B cell (primary cell): ENCODE measurements at regions not wholly inside any gene's neighbourhood (a gene's known extent, or its start where the extent isn't known, plus 50 kb on each side); places are given as distances from the start of the nearest gene placed in this dataset.

Source experiments
- ATAC-seq: fragments of 200-7000 bp; cut with Tn5 transposase; one replicate; pipeline ENCODE4 v1.10.0; 2021; ENCODE audit warnings: low read depth, mild to moderate bottlenecking, moderate number of reproducible peaks, moderate library complexity
- CTCF ChIA-PET: fragments of 350-600 bp; sonication (Branson Sonifier 250); formaldehyde crosslinking; loops from one replicate; lab custom pipeline; 2021; ENCODE audit warnings: antibody characterized with exemption, inconsistent platforms; lab: Charles Lee
- POLR2A ChIA-PET: fragments of 350-600 bp; sonication (Branson Sonifier 250); formaldehyde crosslinking; loops from one replicate; lab custom pipeline; 2021; ENCODE audit warnings: antibody characterized with exemption; lab: Charles Lee
- DNase-seq: peaks from one replicate; pipeline ENCODE4 v3.0.0; 2013
- H2AFZ ChIP-seq: 2 replicates; pipeline ENCODE4 v1.6.1; 2012; ENCODE audit warnings: mild to moderate bottlenecking, low read depth, low read length; ENCODE audit not compliant: insufficient read depth, poor library complexity, severe bottlenecking
- H3K27ac ChIP-seq, 2 donors: 1 replicate in 1 of 2; 2 replicates in 1 of 2; pipeline ENCODE4 v1.5.1; 2012 to 2013; ENCODE audit warnings: low read length in 2 of 2, mild to moderate bottlenecking in 2 of 2, moderate library complexity in 1 of 2
- H3K27me3 ChIP-seq, 4 experiments: fragments of 200-600 bp in 1 of 4; sonication (generic) in 1 of 4; replicated peaks in 1 of 4; 1 replicate in 2 of 4; 2 replicates in 2 of 4; pipeline versions ENCODE4 v1.6.1 to v1.7.0; 2013 to 2016; ENCODE audit warnings: low read length in 3 of 4, mild to moderate bottlenecking in 2 of 4, mixed read lengths in 1 of 4, moderate library complexity in 1 of 4; ENCODE audit not compliant: insufficient read depth in 4 of 4, control insufficient read depth in 3 of 4; ENCODE audit errors: control extremely low read depth in 1 of 4
- H3K36me3 ChIP-seq, 2 experiments: replicated peaks in 1 of 2; 1 replicate in 1 of 2; 2 replicates in 1 of 2; pipeline versions ENCODE4 v1.6.1 to v1.7.1; 2013; ENCODE audit warnings: low read length in 1 of 2; ENCODE audit not compliant: insufficient read depth in 2 of 2, control insufficient read depth in 1 of 2; ENCODE audit errors: control extremely low read depth in 1 of 2, extremely low read depth in 1 of 2
- H3K4me1 ChIP-seq, 2 donors: fragments of 200-600 bp in 1 of 2; sonication (generic) in 1 of 2; 1 replicate in 1 of 2; 2 replicates in 1 of 2; pipeline versions ENCODE4 v1.5.1 to v1.6.1; 2013 to 2017; ENCODE audit warnings: low read length in 2 of 2; ENCODE audit not compliant: control insufficient read depth in 2 of 2, insufficient read depth in 2 of 2
- H3K4me2 ChIP-seq: replicated peaks from 2 replicates; pipeline ENCODE3; 2012; ENCODE audit warnings: mild to moderate bottlenecking, low read depth, low read length; ENCODE audit not compliant: poor library complexity, severe bottlenecking
- H3K4me3 ChIP-seq, 5 experiments: fragments of 200-600 bp in 1 of 5; sonication (generic) in 1 of 5; 1 replicate in 3 of 5; 2 replicates in 2 of 5; pipeline versions ENCODE4 v1.5.1 to v1.7.0; 2011 to 2016; ENCODE audit warnings: low read length in 4 of 5, mild to moderate bottlenecking in 4 of 5, low read depth in 2 of 5, control low read depth in 1 of 5, moderate library complexity in 1 of 5; ENCODE audit not compliant: insufficient read depth in 1 of 5; ENCODE audit errors: control extremely low read depth in 1 of 5, extremely low read depth in 1 of 5
- H3K79me2 ChIP-seq: fragments of 200-600 bp; sonication (generic); one replicate; pipeline ENCODE4 v1.6.0; 2016; ENCODE audit warnings: low read length; ENCODE audit not compliant: control insufficient read depth, insufficient read depth
- H3K9ac ChIP-seq: fragments of 200-600 bp; sonication (generic); 2 replicates; pipeline ENCODE4 v1.6.1; 2017; ENCODE audit warnings: mild to moderate bottlenecking, low read length, moderate library complexity
- H3K9me3 ChIP-seq, 3 donors: one replicate each; pipeline versions ENCODE4 v1.6.1 to v1.7.1; 2013; ENCODE audit warnings: low read length in 2 of 3; ENCODE audit not compliant: control insufficient read depth in 2 of 3, insufficient read depth in 1 of 3; ENCODE audit errors: control extremely low read depth in 1 of 3
- H4K20me1 ChIP-seq: 2 replicates; pipeline ENCODE4 v1.6.0; 2012; ENCODE audit warnings: mild to moderate bottlenecking, low read length; ENCODE audit not compliant: insufficient read depth, control insufficient read depth, poor library complexity, severe bottlenecking
- H3K27ac Mint-ChIP-seq: one replicate; pipeline ENCODE4 v1.8.0; 2021; ENCODE audit warnings: mixed read lengths
- H3K27me3 Mint-ChIP-seq: one replicate; pipeline ENCODE4 v1.8.0; 2021; ENCODE audit warnings: mixed read lengths
- H3K4me1 Mint-ChIP-seq: one replicate; pipeline ENCODE4 v1.8.0; 2021; ENCODE audit warnings: mixed read lengths
- H3K4me3 Mint-ChIP-seq: one replicate; pipeline ENCODE4 v1.8.0; 2021; ENCODE audit warnings: mixed read lengths
- H3K9me3 Mint-ChIP-seq: one replicate; pipeline ENCODE4 v1.8.0; 2022; ENCODE audit warnings: mixed read lengths; ENCODE audit not compliant: insufficient read depth
- CTCF ChIP-seq: fragments of 200-600 bp; IDR thresholded peaks from one replicate; pipeline ENCODE4 v1.8.0; 2022; ENCODE audit warnings: antibody characterized with exemption, mild to moderate bottlenecking
- EZH2 ChIP-seq: IDR thresholded peaks from 2 replicates; pipeline ENCODE4 v1.6.1; 2012; ENCODE audit warnings: borderline replicate concordance, low read depth, mild to moderate bottlenecking, moderate library complexity, low read length; ENCODE audit not compliant: insufficient read depth, poor library complexity, severe bottlenecking
- WGBS: methylation state at CpG from one replicate; pipeline ENCODE4 v1.1.5; 2013; ENCODE audit warnings: missing lambda C conversion rate; ENCODE audit not compliant: insufficient coverage; 5-methylcytosine and 5-hydroxymethylcytosine counted together
- intact Hi-C: fragments of 100-400 bp; cut with micrococcal nuclease; formaldehyde crosslinking; loops from one replicate; pipeline ENCODE4 v1.10.0; 2022

GRCh38 chr1:239722035-239722434 is 335.7 kb downstream of the CHRM3 start:
- peaks cover 12% of the 10 kb centered on the region for H3K4me1 Mint-ChIP-seq
- H3K4me3 ChIP-seq = no peak overlapping the region

GRCh38 chr1:239723776-239724367 is 337.5 kb downstream of the CHRM3 start:
- Histone ChIP-seq H3K9me3 (no peaks in the 10 kb centered on the region), H3K36me3 (no peaks in the 10 kb centered on the region), H3K4me3 (no peak overlapping the region), H2AFZ (no peak overlapping the region), H3K9ac (no peak overlapping the region), H3K79me2 (no peaks in the 10 kb centered on the region), H3K27ac (no peak overlapping the region), H3K4me1 (peaks cover 0 to 11% of the 10 kb centered on the region in 2 donors), H3K27me3 (no peaks in the 10 kb centered on the region), H3K4me2 (no peak overlapping the region), H4K20me1 (no peaks in the 10 kb centered on the region)
- no peak for DNase-seq
- H3K4me1 Mint-ChIP-seq = peaks cover 10% of the 10 kb centered on the region
- intact Hi-C loops = no loop called here
- H3K9me3 Mint-ChIP-seq = peaks cover 3% of the 10 kb centered on the region
- ATAC-seq = no peak
- ChIA-PET CTCF (no interaction called here), POLR2A (no interaction called here)
- no peak overlapping the region for H3K27ac Mint-ChIP-seq
- H3K4me3 Mint-ChIP-seq = no peak overlapping the region
- TF ChIP-seq EZH2 (no peak), CTCF (no peak)
- H3K27me3 Mint-ChIP-seq = no peaks in the 10 kb centered on the region
- 80% methylated on average over 2 of the region's 2 CpGs for WGBS

More at GRCh38 chr1:239722035-239722434, 335.7 kb downstream of the CHRM3 start:
- intact Hi-C loops = no loop called here
- H4K20me1 ChIP-seq = no peaks in the 10 kb centered on the region
- no peak overlapping the region for H2AFZ ChIP-seq
- no peaks in the 10 kb centered on the region for H3K36me3 ChIP-seq
- no peak for ATAC-seq
- H3K27me3 Mint-ChIP-seq = no peaks in the 10 kb centered on the region
- ChIA-PET CTCF (no interaction called here), POLR2A (no interaction called here)
- no peaks in the 10 kb centered on the region for H3K79me2 ChIP-seq
- no CpG with 5 or more reads among the region's 1 CpG for WGBS
- no peak overlapping the region for H3K9ac ChIP-seq
- H3K9me3 ChIP-seq = no peaks in the 10 kb centered on the region
- no peaks in the 10 kb centered on the region for H3K27me3 ChIP-seq
- no peak overlapping the region for H3K4me2 ChIP-seq
- H3K4me3 Mint-ChIP-seq = no peak overlapping the region
- no peak overlapping the region for H3K27ac ChIP-seq
- TF ChIP-seq EZH2 (no peak), CTCF (no peak)
- peaks cover 4% of the 10 kb centered on the region for H3K9me3 Mint-ChIP-seq
- no peak overlapping the region for H3K27ac Mint-ChIP-seq
- DNase-seq = no peak
- peaks cover 0 to 12% of the 10 kb centered on the region in 2 donors for H3K4me1 ChIP-seq
